ENCODE measurements at regions not wholly inside any gene's neighbourhood (a gene's known extent, or its start where the extent isn't known, plus 50 kb on each side); places are given as distances from the start of the nearest gene placed in this dataset.
A peak's percentile ranks its signal among the peaks of the same experiment; 100 is the strongest.
"Not testable (repeated sequence)": the region's sequence is repeated elsewhere in the genome, so short reads cannot be mapped to it uniquely, and the experiment has no call there.

GRCh38 chr4:97235521-97235920, 907.8 kb downstream of the STPG2 start:
- DNase-seq (ENCODE audit: low spot score) = peak; percentile 18

- no peak for DNase-seq (ENCODE audit: low spot score)
These were observed 904.2 kb downstream of the STPG2 start for GRCh38 chr4:97238956-97239666.

- DNase-seq (ENCODE audit: low spot score) = no peak
These were observed 903.6 kb downstream of the STPG2 start for GRCh38 chr4:97239667-97239997.

- no peak for DNase-seq (ENCODE audit: low spot score)
These were observed 890.6 kb downstream of the STPG2 start for GRCh38 chr4:97252615-97253154.

- no peak for DNase-seq (ENCODE audit: low spot score)
These were observed 880.5 kb downstream of the STPG2 start for GRCh38 chr4:97262769-97263168.

- no peak for DNase-seq (ENCODE audit: low spot score)
These were observed 873.2 kb downstream of the STPG2 start for GRCh38 chr4:97270051-97270450.

- DNase-seq (ENCODE audit: low spot score) = no peak
These were observed 863.9 kb downstream of the STPG2 start for GRCh38 chr4:97279391-97279790.

- DNase-seq (ENCODE audit: low spot score) = no peak
These were observed 842.7 kb downstream of the STPG2 start for GRCh38 chr4:97300561-97300960.

GRCh38 chr4:97305351-97305750, 837.9 kb downstream of the STPG2 start:
- DNase-seq (ENCODE audit: low spot score) = no peak

GRCh38 chr4:97309121-97309520, 834.2 kb downstream of the STPG2 start:
- peak; percentile 51 for DNase-seq (ENCODE audit: low spot score)

GRCh38 chr4:97317201-97317600, 826.1 kb downstream of the STPG2 start:
- no peak for DNase-seq (ENCODE audit: low spot score)

GRCh38 chr4:97317671-97318070, 825.6 kb downstream of the STPG2 start:
- no peak for DNase-seq (ENCODE audit: low spot score)

- not testable (repeated sequence) for DNase-seq (ENCODE audit: low spot score)
These were observed 817.5 kb downstream of the STPG2 start for GRCh38 chr4:97325751-97326150.

GRCh38 chr4:97330917-97331316, 812.4 kb downstream of the STPG2 start:
- DNase-seq (ENCODE audit: low spot score) = no peak

- no peak for DNase-seq (ENCODE audit: low spot score)
These were observed 808.9 kb downstream of the STPG2 start for GRCh38 chr4:97334348-97334747.

GRCh38 chr4:97349468-97350186, 793.6 kb downstream of the STPG2 start:
- no peak for DNase-seq (ENCODE audit: low spot score)

- DNase-seq (ENCODE audit: low spot score) = no peak
These were observed 789.4 kb downstream of the STPG2 start for GRCh38 chr4:97353876-97354275.

- no peak for DNase-seq (ENCODE audit: low spot score)
These were observed 783.5 kb downstream of the STPG2 start for GRCh38 chr4:97359826-97360225.

- DNase-seq (ENCODE audit: low spot score) = no peak
These were observed 782.5 kb downstream of the STPG2 start for GRCh38 chr4:97360733-97361132.

GRCh38 chr4:97367878-97368277, 775.4 kb downstream of the STPG2 start:
- DNase-seq (ENCODE audit: low spot score) = no peak

GRCh38 chr4:97370568-97370967, 772.7 kb downstream of the STPG2 start:
- no peak for DNase-seq (ENCODE audit: low spot score)

- no peak for DNase-seq (ENCODE audit: low spot score)
These were observed 768.8 kb downstream of the STPG2 start for GRCh38 chr4:97374526-97374925.

- DNase-seq (ENCODE audit: low spot score) = no peak
These were observed 756.3 kb downstream of the STPG2 start for GRCh38 chr4:97386969-97387368.

GRCh38 chr4:97394653-97395052, 748.6 kb downstream of the STPG2 start:
- DNase-seq (ENCODE audit: low spot score) = no peak
